CD4-positive, alpha-beta T cell treated with Interleukin-21 for 1 hour (primary cell): ENCODE measurements at regions not wholly inside any gene's neighbourhood (a gene's known extent, or its start where the extent isn't known, plus 50 kb on each side); places are given as distances from the start of the nearest gene placed in this dataset.
"Not testable (repeated sequence)": the region's sequence is repeated elsewhere in the genome, so short reads cannot be mapped to it uniquely, and the experiment has no call there.

Experiments used
- DNase-seq: peaks from one replicate; pipeline ENCODE4 v3.0.0-alpha.2; 2020

GRCh38 chr4:10879411-10880110, 195.0 kb upstream of the CLNK start:
- DNase-seq: no peak

GRCh38 chr4:10878861-10879260, 194.3 kb upstream of the CLNK start:
- DNase-seq: no peak

- DNase-seq: no peak
Measured at GRCh38 chr4:10877076-10877475, 192.5 kb upstream of the CLNK start.

GRCh38 chr4:10875144-10875799, 190.7 kb upstream of the CLNK start:
- DNase-seq: no peak

- DNase-seq: no peak
Measured at GRCh38 chr4:10873809-10874208, 189.2 kb upstream of the CLNK start.

- DNase-seq: no peak
Measured at GRCh38 chr4:10872833-10873517, 188.4 kb upstream of the CLNK start.

GRCh38 chr4:10866666-10867065, 182.1 kb upstream of the CLNK start:
- DNase-seq: no peak

GRCh38 chr4:10861036-10861435, 176.5 kb upstream of the CLNK start:
- no peak for DNase-seq

- no peak for DNase-seq
Measured at GRCh38 chr4:10856271-10856782, 171.8 kb upstream of the CLNK start.

- no peak for DNase-seq
Measured at GRCh38 chr4:10853196-10853595, 168.6 kb upstream of the CLNK start.

GRCh38 chr4:10841697-10842096, 157.1 kb upstream of the CLNK start:
- DNase-seq: no peak

- no peak for DNase-seq
Measured at GRCh38 chr4:10837151-10837550, 152.6 kb upstream of the CLNK start.

GRCh38 chr4:10832806-10833628, 148.4 kb upstream of the CLNK start:
- no peak for DNase-seq

GRCh38 chr4:10831727-10832408, 147.3 kb upstream of the CLNK start:
- DNase-seq: no peak

- DNase-seq: not testable (repeated sequence)
Measured at GRCh38 chr4:10828918-10829538, 144.5 kb upstream of the CLNK start.

- DNase-seq: no peak
Measured at GRCh38 chr4:10821826-10822225, 137.3 kb upstream of the CLNK start.

- no peak for DNase-seq
Measured at GRCh38 chr4:10816571-10816970, 132.0 kb upstream of the CLNK start.

GRCh38 chr4:10811991-10812390, 127.4 kb upstream of the CLNK start:
- no peak for DNase-seq

GRCh38 chr4:10810411-10810810, 125.8 kb upstream of the CLNK start:
- no peak for DNase-seq

- no peak for DNase-seq
Measured at GRCh38 chr4:10809905-10810304, 125.3 kb upstream of the CLNK start.

GRCh38 chr4:10808591-10808990, 124.0 kb upstream of the CLNK start:
- no peak for DNase-seq
